Fibroblast of lung (primary cell): ENCODE measurements at regions not wholly inside any gene's neighbourhood (a gene's known extent, or its start where the extent isn't known, plus 50 kb on each side); places are given as distances from the start of the nearest gene placed in this dataset.
"Not testable (repeated sequence)": the region's sequence is repeated elsewhere in the genome, so short reads cannot be mapped to it uniquely, and the experiment has no call there.

ENCODE experiments used
- DNase-seq, 2 donors: peaks; one replicate each; pipeline versions ENCODE4 v3.0.0 to v3.0.0-alpha.2; 2010; ENCODE audit warnings: low read depth in 2 of 2
- H2AFZ ChIP-seq: 2 replicates; pipeline ENCODE4 v1.5.1; 2012; ENCODE audit warnings: low read length, control low read depth, inconsistent platforms
- H3K27ac ChIP-seq: 2 replicates; pipeline ENCODE4 v1.5.1; 2011; ENCODE audit warnings: low read length, control low read depth; ENCODE audit not compliant: insufficient read depth
- H3K27me3 ChIP-seq: 2 replicates; pipeline ENCODE4 v1.5.1; 2011; ENCODE audit warnings: mild to moderate bottlenecking, low read length; ENCODE audit not compliant: control insufficient read depth, insufficient read depth
- H3K36me3 ChIP-seq: 2 replicates; pipeline ENCODE4 v1.5.1; 2011; ENCODE audit warnings: low read length; ENCODE audit not compliant: control insufficient read depth, insufficient read depth
- H3K4me1 ChIP-seq: 2 replicates; pipeline ENCODE4 v1.5.1; 2011; ENCODE audit warnings: low read length; ENCODE audit not compliant: control insufficient read depth, insufficient read depth; ENCODE audit errors: extremely low read depth
- H3K4me2 ChIP-seq: 2 replicates; pipeline ENCODE4 v1.5.1; 2011; ENCODE audit warnings: low read length, control low read depth; ENCODE audit not compliant: insufficient read depth; ENCODE audit errors: extremely low read depth
- H3K4me3 ChIP-seq, 4 experiments: fragments of 200-600 bp in 1 of 4; sonication (generic) in 1 of 4; replicated peaks in 1 of 4; 2 replicates each; pipeline ENCODE4 v1.5.1; 2011 to 2016; ENCODE audit warnings: low read length in 4 of 4, low read depth in 3 of 4, mild to moderate bottlenecking in 3 of 4, control low read depth in 2 of 4, inconsistent platforms in 1 of 4, mixed read lengths in 1 of 4; ENCODE audit not compliant: insufficient read depth in 1 of 4; ENCODE audit errors: control extremely low read depth in 1 of 4
- H3K79me2 ChIP-seq: 2 replicates; pipeline ENCODE4 v1.5.1; 2012; ENCODE audit warnings: mild to moderate bottlenecking, low read length, inconsistent platforms; ENCODE audit not compliant: control insufficient read depth, insufficient read depth
- H3K9ac ChIP-seq: 2 replicates; pipeline ENCODE4 v1.5.1; 2011; ENCODE audit warnings: mild to moderate bottlenecking, low read length, control low read depth; ENCODE audit not compliant: insufficient read depth
- H3K9me3 ChIP-seq: 2 replicates; pipeline ENCODE4 v1.5.1; 2012; ENCODE audit warnings: low read depth, low read length; ENCODE audit not compliant: control insufficient read depth, insufficient read depth
- H4K20me1 ChIP-seq: 2 replicates; pipeline ENCODE4 v1.5.1; 2011; ENCODE audit warnings: low read length; ENCODE audit not compliant: control insufficient read depth, insufficient read depth; ENCODE audit errors: extremely low read depth
- EZH2 ChIP-seq: IDR thresholded peaks from 2 replicates; pipeline ENCODE4 v1.5.1; 2012; ENCODE audit warnings: low read length, control low read depth, mild to moderate bottlenecking; ENCODE audit errors: missing control alignments
- TF ChIP-seq, protein P1 (sequence below), 2 donors: IDR thresholded peaks in 1 of 2; conservative IDR thresholded peaks in 1 of 2; 1 replicate in 1 of 2; 2 replicates in 1 of 2; pipeline ENCODE4 v1.5.1; 2011 to 2012; ENCODE audit warnings: low read length in 2 of 2, control low read depth in 1 of 2, inconsistent platforms in 1 of 2, low read depth in 1 of 2, mild to moderate bottlenecking in 1 of 2

DNA sequence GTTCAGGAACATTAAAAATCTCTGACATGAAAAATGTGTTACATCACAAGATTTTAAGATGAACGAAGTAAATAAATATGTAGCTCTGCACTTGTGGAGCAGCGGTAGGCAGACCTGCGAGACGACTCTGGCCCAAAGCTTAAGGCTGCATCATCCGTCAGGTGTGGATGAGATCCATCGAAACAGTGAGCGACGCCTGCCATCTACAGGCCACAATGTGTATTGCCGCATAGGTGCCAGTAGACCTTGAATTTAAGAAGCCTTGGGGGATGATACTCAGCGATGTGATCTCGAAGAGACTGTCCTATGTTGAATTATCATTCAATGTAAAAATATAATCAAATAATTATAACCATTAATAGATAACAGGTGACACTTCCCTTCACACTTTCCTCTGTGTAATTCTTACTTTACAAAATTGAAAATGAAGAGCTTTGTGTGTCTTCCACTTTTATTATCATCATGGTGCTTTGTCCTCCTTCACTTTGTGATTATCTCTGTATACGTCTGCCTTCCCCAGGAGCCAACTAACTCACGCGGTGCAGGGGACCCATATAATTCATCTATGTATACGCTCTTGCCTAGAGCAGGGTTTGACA lies 851.0 kb downstream of the RAB28 start:
- Histone ChIP-seq H2AFZ (no peak overlapping the region), H3K27me3 (no peaks in the 10 kb centered on the region), H3K79me2 (no peaks in the 10 kb centered on the region), H3K4me1 (no peaks in the 10 kb centered on the region), H3K36me3 (no peaks in the 10 kb centered on the region), H3K27ac (no peak overlapping the region), H4K20me1 (no peaks in the 10 kb centered on the region), H3K4me3 (no peak overlapping the region), H3K9me3 (no peaks in the 10 kb centered on the region), H3K9ac (no peak overlapping the region), H3K4me2 (no peak overlapping the region)
- DNase-seq = peak; percentile 37 to 65
- no peak for TF ChIP-seq EZH2
- TF ChIP-seq, protein P1, sequence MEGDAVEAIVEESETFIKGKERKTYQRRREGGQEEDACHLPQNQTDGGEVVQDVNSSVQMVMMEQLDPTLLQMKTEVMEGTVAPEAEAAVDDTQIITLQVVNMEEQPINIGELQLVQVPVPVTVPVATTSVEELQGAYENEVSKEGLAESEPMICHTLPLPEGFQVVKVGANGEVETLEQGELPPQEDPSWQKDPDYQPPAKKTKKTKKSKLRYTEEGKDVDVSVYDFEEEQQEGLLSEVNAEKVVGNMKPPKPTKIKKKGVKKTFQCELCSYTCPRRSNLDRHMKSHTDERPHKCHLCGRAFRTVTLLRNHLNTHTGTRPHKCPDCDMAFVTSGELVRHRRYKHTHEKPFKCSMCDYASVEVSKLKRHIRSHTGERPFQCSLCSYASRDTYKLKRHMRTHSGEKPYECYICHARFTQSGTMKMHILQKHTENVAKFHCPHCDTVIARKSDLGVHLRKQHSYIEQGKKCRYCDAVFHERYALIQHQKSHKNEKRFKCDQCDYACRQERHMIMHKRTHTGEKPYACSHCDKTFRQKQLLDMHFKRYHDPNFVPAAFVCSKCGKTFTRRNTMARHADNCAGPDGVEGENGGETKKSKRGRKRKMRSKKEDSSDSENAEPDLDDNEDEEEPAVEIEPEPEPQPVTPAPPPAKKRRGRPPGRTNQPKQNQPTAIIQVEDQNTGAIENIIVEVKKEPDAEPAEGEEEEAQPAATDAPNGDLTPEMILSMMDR (conservative IDR thresholded peaks at IDR 0.05 in 1 of 2, IDR thresholded peaks at IDR 0.05 in 1 of 2; ENCODE audit: low read depth in 1 of 2, low read length in 2 of 2) = peak; percentile 66 to 93

DNA sequence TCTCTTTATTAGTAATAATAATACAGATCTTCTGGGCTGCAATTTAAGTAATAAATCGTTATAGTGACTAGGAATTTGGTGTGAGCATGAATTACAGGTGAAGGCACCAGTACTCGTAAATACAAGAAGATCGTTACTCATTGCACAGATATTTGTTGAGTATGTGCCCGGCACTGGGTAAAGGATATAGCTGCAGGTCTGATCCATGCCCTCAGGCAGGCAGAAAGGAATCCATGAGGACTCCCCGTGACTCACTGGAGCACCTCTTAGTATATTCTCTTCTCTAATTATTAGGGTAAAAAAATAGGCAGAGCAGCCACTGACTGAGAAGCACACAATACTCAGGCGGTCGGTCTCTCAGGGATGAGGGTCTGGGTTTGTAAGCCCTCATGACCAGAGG lies 868.3 kb downstream of the RAB28 start:
- Histone ChIP-seq H3K79me2 (no peaks in the 10 kb centered on the region), H3K36me3 (no peaks in the 10 kb centered on the region), H3K27me3 (no peaks in the 10 kb centered on the region), H4K20me1 (no peaks in the 10 kb centered on the region), H3K9me3 (no peaks in the 10 kb centered on the region), H3K4me1 (no peaks in the 10 kb centered on the region), H3K9ac (no peak overlapping the region), H3K4me2 (no peak overlapping the region), H3K4me3 (no peak overlapping the region), H2AFZ (no peak overlapping the region), H3K27ac (no peak overlapping the region)
- TF ChIP-seq EZH2 = no peak
- TF ChIP-seq, protein P1 (conservative IDR thresholded peaks at IDR 0.05 in 1 of 2, IDR thresholded peaks at IDR 0.05 in 1 of 2; ENCODE audit: low read depth in 1 of 2, low read length in 2 of 2) = no peak
- no peak for DNase-seq

- H3K9ac ChIP-seq = no peak overlapping the region
- no peaks in the 10 kb centered on the region for H3K9me3 ChIP-seq
- TF ChIP-seq EZH2 = no peak
- TF ChIP-seq, protein P1 (conservative IDR thresholded peaks at IDR 0.05 in 1 of 2, IDR thresholded peaks at IDR 0.05 in 1 of 2; ENCODE audit: low read depth in 1 of 2, low read length in 2 of 2) = no peak
- H3K36me3 ChIP-seq = no peaks in the 10 kb centered on the region
- no peak overlapping the region for H3K27ac ChIP-seq
- no peak overlapping the region for H3K4me2 ChIP-seq
- no peak overlapping the region for H2AFZ ChIP-seq
- no peak overlapping the region for H3K4me3 ChIP-seq
- no peaks in the 10 kb centered on the region for H4K20me1 ChIP-seq
- no peak for DNase-seq
- H3K79me2 ChIP-seq = no peaks in the 10 kb centered on the region
- H3K27me3 ChIP-seq = no peaks in the 10 kb centered on the region
- no peaks in the 10 kb centered on the region for H3K4me1 ChIP-seq
These were observed 871.3 kb downstream of the RAB28 start for GRCh38 chr4:12612876-12613275.

GRCh38 chr4:12609212-12609875 lies 874.8 kb downstream of the RAB28 start:
- not testable (repeated sequence) for H2AFZ ChIP-seq, H4K20me1 ChIP-seq

More at GRCh38 chr4:12609212-12609875, 874.8 kb downstream of the RAB28 start:
- H3K36me3 ChIP-seq, H3K79me2 ChIP-seq, H3K4me1 ChIP-seq, H3K4me3 ChIP-seq, H3K9me3 ChIP-seq, H3K4me2 ChIP-seq, DNase-seq, H3K27me3 ChIP-seq, H3K27ac ChIP-seq, H3K9ac ChIP-seq: not testable (repeated sequence)
